GM12892 (cell line): ENCODE measurements at regions not wholly inside any gene's neighbourhood (a gene's known extent, or its start where the extent isn't known, plus 50 kb on each side); places are given as distances from the start of the nearest gene placed in this dataset.

Source experiments
- POLR2A ChIP-seq: IDR thresholded peaks from 2 replicates; pipeline ENCODE4 v1.6.1; 2011; ENCODE audit warnings: low read depth, low read length, control low read depth
- POLR2AphosphoS5 ChIP-seq: IDR thresholded peaks from 2 replicates; pipeline ENCODE4 v1.6.1; 2011; ENCODE audit warnings: low read depth, low read length, control low read depth
- TAF1 ChIP-seq: IDR thresholded peaks from 2 replicates; pipeline ENCODE4 v1.6.1; 2011; ENCODE audit warnings: low read depth, mild to moderate bottlenecking, control low read depth, low read length, borderline replicate concordance

DNA sequence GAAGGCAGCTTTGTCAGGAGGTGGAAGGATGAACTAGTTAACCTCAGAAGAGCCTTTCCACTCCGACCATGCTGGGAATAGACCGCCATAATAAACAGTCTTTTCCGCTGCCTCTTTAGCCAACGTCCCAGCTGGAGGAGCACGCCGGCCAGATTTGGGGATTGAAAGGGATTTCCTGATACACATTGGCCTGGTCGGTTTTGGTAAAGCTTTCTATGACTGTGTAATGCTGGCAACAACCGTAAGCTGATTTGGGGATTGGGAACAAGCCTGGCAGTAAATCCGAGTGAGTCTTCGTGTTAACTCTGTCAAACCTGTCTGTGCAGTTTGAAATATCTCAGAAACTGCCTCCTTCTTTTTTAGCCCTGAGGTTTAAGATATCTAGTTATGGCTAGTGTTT, 87.0 kb downstream of the DAD1 start:
- TF ChIP-seq POLR2AphosphoS5 (no peak), POLR2A (no peak), TAF1 (no peak)
